HAP-1 (cell line): ENCODE measurements at regions not wholly inside any gene's neighbourhood (a gene's known extent, or its start where the extent isn't known, plus 50 kb on each side); places are given as distances from the start of the nearest gene placed in this dataset.

Experiments used
- DNase-seq, 2 experiments: peaks; one replicate each; pipeline ENCODE4 v3.0.0-alpha.2; 2016 to 2020; ENCODE audit warnings: low spot score in 2 of 2
- H3K27me3 ChIP-seq: fragments of 250-450 bp; sonication (Bioruptor Pico); 2 replicates; pipeline ENCODE4 v1.5.1; 2020; ENCODE audit warnings: low read depth, mild to moderate bottlenecking, moderate library complexity
- H3K36me3 ChIP-seq: fragments of 250-450 bp; sonication (Bioruptor Pico); replicated peaks from 2 replicates; pipeline ENCODE4 v1.5.1; 2020; ENCODE audit warnings: mild to moderate bottlenecking
- H3K4me1 ChIP-seq: fragments of 250-450 bp; sonication (Bioruptor Pico); 2 replicates; pipeline ENCODE4 v1.5.1; 2020; ENCODE audit warnings: mild to moderate bottlenecking
- H3K4me3 ChIP-seq: fragments of 250-450 bp; sonication (Bioruptor Pico); 2 replicates; pipeline ENCODE4 v1.5.1; 2020; ENCODE audit warnings: mild to moderate bottlenecking, moderate library complexity
- H3K9me3 ChIP-seq: fragments of 250-450 bp; sonication (Bioruptor Pico); 2 replicates; pipeline ENCODE4 v1.5.1; 2020; ENCODE audit warnings: mild to moderate bottlenecking, moderate library complexity
- in situ Hi-C: fragments of 300-500 bp; cut with MboI; formaldehyde crosslinking; loops from 3 replicates; pipeline ENCODE4 v1.14.3; 2020; ENCODE audit warnings: low sequenced_read_pairs, inconsistent platforms, mixed read lengths

- no peaks in the 10 kb centered on the region for H3K27me3 ChIP-seq
- DNase-seq: no peak
Observed at GRCh38 chr3:56990641-56991015, 69.8 kb upstream of the SPATA12 start.

GRCh38 chr3:56989977-56990640 is 70.4 kb upstream of the SPATA12 start:
- in situ Hi-C loops: no loop called here
- no peaks in the 10 kb centered on the region; the same call in 1 of the 2 replicates for H3K4me1 ChIP-seq
- H3K4me3 ChIP-seq: no peak overlapping the region
- H3K27me3 ChIP-seq: no peaks in the 10 kb centered on the region
- no peak for DNase-seq
- H3K9me3 ChIP-seq: no peaks in the 10 kb centered on the region
- no peaks in the 10 kb centered on the region for H3K36me3 ChIP-seq

More at GRCh38 chr3:56990641-56991015, 69.8 kb upstream of the SPATA12 start:
- no peak overlapping the region for H3K4me3 ChIP-seq
- no peaks in the 10 kb centered on the region for H3K36me3 ChIP-seq
- in situ Hi-C loops: no loop called here
- no peaks in the 10 kb centered on the region for H3K9me3 ChIP-seq
- H3K4me1 ChIP-seq: no peaks in the 10 kb centered on the region; the same call in none of the 2 replicates

GRCh38 chr3:56989169-56989976 is 71.1 kb upstream of the SPATA12 start:
- in situ Hi-C loops: no loop called here

GRCh38 chr3:56988458-56989168 is 71.9 kb upstream of the SPATA12 start:
- Histone ChIP-seq H3K4me3 (no peak overlapping the region), H3K4me1 (no peaks in the 10 kb centered on the region), H3K9me3 (no peaks in the 10 kb centered on the region), H3K27me3 (no peaks in the 10 kb centered on the region), H3K36me3 (no peaks in the 10 kb centered on the region)
- DNase-seq: peak; percentile 70 to 83
- in situ Hi-C loops: no loop called here

More at GRCh38 chr3:56989169-56989976, 71.1 kb upstream of the SPATA12 start:
- H3K27me3 ChIP-seq: no peaks in the 10 kb centered on the region
- H3K4me3 ChIP-seq: no peak overlapping the region
- no peak for DNase-seq
- H3K36me3 ChIP-seq: no peaks in the 10 kb centered on the region
- no peaks in the 10 kb centered on the region for H3K4me1 ChIP-seq
- H3K9me3 ChIP-seq: no peaks in the 10 kb centered on the region

GRCh38 chr3:56987238-56987895 is 73.1 kb upstream of the SPATA12 start:
- Histone ChIP-seq H3K9me3 (no peaks in the 10 kb centered on the region), H3K4me1 (no peaks in the 10 kb centered on the region), H3K4me3 (no peak overlapping the region), H3K36me3 (no peaks in the 10 kb centered on the region), H3K27me3 (no peaks in the 10 kb centered on the region)
- in situ Hi-C loops: no loop called here
- DNase-seq: no peak

- Histone ChIP-seq H3K4me1 (no peaks in the 10 kb centered on the region), H3K36me3 (no peaks in the 10 kb centered on the region), H3K9me3 (no peaks in the 10 kb centered on the region), H3K4me3 (no peak overlapping the region), H3K27me3 (no peaks in the 10 kb centered on the region)
- no peak for DNase-seq
- in situ Hi-C loops: no loop called here
Observed at GRCh38 chr3:56986347-56986746, 74.1 kb upstream of the SPATA12 start.

- Histone ChIP-seq H3K36me3 (no peaks in the 10 kb centered on the region), H3K9me3 (no peaks in the 10 kb centered on the region), H3K4me3 (no peak overlapping the region), H3K27me3 (no peaks in the 10 kb centered on the region), H3K4me1 (no peaks in the 10 kb centered on the region)
- in situ Hi-C loops: no loop called here
- DNase-seq: no peak
Observed at GRCh38 chr3:56985878-56986277, 74.6 kb upstream of the SPATA12 start.

GRCh38 chr3:56985460-56985859 is 75.0 kb upstream of the SPATA12 start:
- no peak overlapping the region for H3K4me3 ChIP-seq
- no peaks in the 10 kb centered on the region for H3K27me3 ChIP-seq
- in situ Hi-C loops: no loop called here
- no peaks in the 10 kb centered on the region for H3K36me3 ChIP-seq
- no peaks in the 10 kb centered on the region for H3K4me1 ChIP-seq
- no peak for DNase-seq
- no peaks in the 10 kb centered on the region for H3K9me3 ChIP-seq

GRCh38 chr3:56983427-56983826 is 77.0 kb upstream of the SPATA12 start:
- H3K27me3 ChIP-seq: no peaks in the 10 kb centered on the region
- H3K36me3 ChIP-seq: no peaks in the 10 kb centered on the region
- no peaks in the 10 kb centered on the region for H3K4me1 ChIP-seq
- H3K9me3 ChIP-seq: no peaks in the 10 kb centered on the region
- DNase-seq: no peak
- H3K4me3 ChIP-seq: no peak overlapping the region
- in situ Hi-C loops: loop anchor here (5.0 kb wide), 1 partner anchor 281 kb away; no protein-coding TSS in a partner anchor

- Histone ChIP-seq H3K9me3 (no peaks in the 10 kb centered on the region), H3K4me3 (no peak overlapping the region), H3K4me1 (no peaks in the 10 kb centered on the region), H3K36me3 (no peaks in the 10 kb centered on the region), H3K27me3 (no peaks in the 10 kb centered on the region)
- no peak for DNase-seq
- in situ Hi-C loops: loop anchor here (5.0 kb wide), 1 partner anchor 279 kb away; no protein-coding TSS in a partner anchor
Observed at GRCh38 chr3:56981445-56982230, 78.8 kb upstream of the SPATA12 start.

- in situ Hi-C loops: loop anchor here (5.0 kb wide), 1 partner anchor 279 kb away; no protein-coding TSS in a partner anchor
- no peak overlapping the region for H3K4me3 ChIP-seq
- no peaks in the 10 kb centered on the region for H3K9me3 ChIP-seq
- no peak for DNase-seq
- H3K36me3 ChIP-seq: no peaks in the 10 kb centered on the region
- no peaks in the 10 kb centered on the region for H3K27me3 ChIP-seq
- no peaks in the 10 kb centered on the region for H3K4me1 ChIP-seq
Observed at GRCh38 chr3:56980798-56981390, 79.6 kb upstream of the SPATA12 start.

GRCh38 chr3:56980243-56980642 is 80.2 kb upstream of the SPATA12 start:
- H3K4me1 ChIP-seq: no peaks in the 10 kb centered on the region
- H3K27me3 ChIP-seq: no peaks in the 10 kb centered on the region
- DNase-seq: no peak
- in situ Hi-C loops: loop anchor here (5.0 kb wide), 1 partner anchor 278 kb away; no protein-coding TSS in a partner anchor
- no peak overlapping the region for H3K4me3 ChIP-seq
- H3K9me3 ChIP-seq: no peaks in the 10 kb centered on the region
- H3K36me3 ChIP-seq: no peaks in the 10 kb centered on the region
